Ovary (tissue), 7 donors: ENCODE measurements at regions not wholly inside any gene's neighbourhood (a gene's known extent, or its start where the extent isn't known, plus 50 kb on each side); places are given as distances from the start of the nearest gene placed in this dataset.

Experiments used
- DNase-seq, 5 donors: peaks; one replicate each; pipeline ENCODE4 v3.0.0-alpha.2; 2019 to 2020
- H3K27ac ChIP-seq, 2 donors: fragments of 200-600 bp; one replicate each; pipeline versions ENCODE4 v1.5.1 to v1.8.0; 2019 to 2022
- H3K27me3 ChIP-seq: fragments of 200-600 bp; one replicate; pipeline ENCODE4 v1.8.0; 2022
- H3K36me3 ChIP-seq: fragments of 200-600 bp; sonication (generic); one replicate; pipeline ENCODE4 v1.5.1; 2019
- H3K4me1 ChIP-seq: one replicate; pipeline ENCODE4 v1.8.1; 2013; ENCODE audit warnings: mild to moderate bottlenecking, moderate library complexity; ENCODE audit not compliant: insufficient read depth
- H3K4me3 ChIP-seq: fragments of 200-600 bp; sonication (generic); one replicate; pipeline ENCODE4 v1.5.1; 2017
- H3K9me3 ChIP-seq, 2 donors: fragments of 200-600 bp in 1 of 2; sonication (generic) in 1 of 2; one replicate each; pipeline versions ENCODE4 v1.5.1 to v1.8.1; 2013 to 2019; ENCODE audit warnings: mild to moderate bottlenecking in 1 of 2, moderate library complexity in 1 of 2
- CTCF ChIP-seq, 3 donors: fragments of 450-650 bp in 2 of 3; fragments of 200-600 bp in 1 of 3; IDR thresholded peaks; one replicate each; pipeline versions ENCODE4 v1.5.1 to v1.8.0; 2016 to 2022; ENCODE audit warnings: antibody characterized with exemption in 3 of 3, mild to moderate bottlenecking in 1 of 3
- EP300 ChIP-seq: sonication (generic); formaldehyde crosslinking; IDR thresholded peaks from one replicate; pipeline ENCODE4 v1.6.1; 2017; ENCODE audit warnings: antibody characterized with exemption
- POLR2A ChIP-seq: fragments of 450-650 bp; IDR thresholded peaks from one replicate; pipeline ENCODE4 v1.6.1; 2017; ENCODE audit warnings: antibody characterized with exemption, mild to moderate bottlenecking, moderate library complexity
- WGBS, 3 donors: extraction: QIAGEN DNeasy Blood & Tissue Kit in 1 of 3; methylation state at CpG; one replicate each; pipeline versions ENCODE4 v1.1.5 to v1.1.7; 2013 to 2017; 5-methylcytosine and 5-hydroxymethylcytosine counted together
- intact Hi-C, 4 donors: fragments of 100-400 bp; cut with DNase I; formaldehyde crosslinking; loops; one replicate each; pipeline versions ENCODE4 v1.11.0 to v1.15.1; 2022 to 2023
- donor health status: DM: no; HTN: no; CAD: no; lungs with moderate emphysema.
- donor health status: DM: no; HTN: no; CAD: no.
- donor health status: Bipolar disorder and iron deficiency.
- donor health status: DM: no; HTN: no; CAD: no.
- donor health status: DM: yes; HTN: yes; CAD: no.

GRCh38 chr2:88866756-88867155, 175.3 kb downstream of the RPIA start:
- Histone ChIP-seq H3K27ac (no peak overlapping the region), H3K4me1 (no peaks in the 10 kb centered on the region), H3K4me3 (no peak overlapping the region), H3K27me3 (no peaks in the 10 kb centered on the region), H3K9me3 (no peaks in the 10 kb centered on the region), H3K36me3 (no peaks in the 10 kb centered on the region)
- intact Hi-C loops: no loop called here
- no peak for DNase-seq
- 27 to 37% (median 36%) methylated on average over 11 of the region's 11 CpGs for WGBS, 3 donors
- TF ChIP-seq EP300 (no peak), CTCF (IDR thresholded peaks at IDR 0.05) (no peak), POLR2A (no peak)

- intact Hi-C loops: no loop called here
- H3K36me3 ChIP-seq: no peaks in the 10 kb centered on the region
- H3K9me3 ChIP-seq: no peaks in the 10 kb centered on the region
- DNase-seq: no peak
- TF ChIP-seq POLR2A (no peak), CTCF (IDR thresholded peaks at IDR 0.05) (no peak), EP300 (no peak)
- H3K27me3 ChIP-seq: no peaks in the 10 kb centered on the region
- H3K27ac ChIP-seq: no peak overlapping the region
- no peaks in the 10 kb centered on the region for H3K4me1 ChIP-seq
- H3K4me3 ChIP-seq: no peak overlapping the region
- WGBS, 3 donors: 84 to 88% (median 85%) methylated on average over 1 of the region's 1 CpG
These were observed 177.4 kb downstream of the RPIA start for GRCh38 chr2:88868861-88869260.

- intact Hi-C loops: no loop called here
- TF ChIP-seq CTCF (IDR thresholded peaks at IDR 0.05): no peak
- TF ChIP-seq EP300: no peak
- no peak for TF ChIP-seq POLR2A
- no peak overlapping the region for H3K4me3 ChIP-seq
- H3K27ac ChIP-seq: no peak overlapping the region
- no peaks in the 10 kb centered on the region for H3K4me1 ChIP-seq
- no peaks in the 10 kb centered on the region for H3K36me3 ChIP-seq
- H3K9me3 ChIP-seq: no peaks in the 10 kb centered on the region
- no peak for DNase-seq
- no peaks in the 10 kb centered on the region for H3K27me3 ChIP-seq
- 58 to 77% (median 61%) methylated on average over 2 of the region's 2 CpGs for WGBS, 3 donors
These were observed 178.9 kb downstream of the RPIA start for GRCh38 chr2:88870267-88870839.

- H3K9me3 ChIP-seq: no peaks in the 10 kb centered on the region
- no peaks in the 10 kb centered on the region for H3K27me3 ChIP-seq
- no peak for TF ChIP-seq EP300
- TF ChIP-seq POLR2A: no peak
- TF ChIP-seq CTCF (IDR thresholded peaks at IDR 0.05): no peak
- no peaks in the 10 kb centered on the region for H3K36me3 ChIP-seq
- 64 to 76% (median 66%) methylated on average over 5 of the region's 5 CpGs for WGBS, 3 donors
- intact Hi-C loops: no loop called here
- no peak for DNase-seq
- no peaks in the 10 kb centered on the region for H3K4me1 ChIP-seq
- no peak overlapping the region for H3K27ac ChIP-seq
- H3K4me3 ChIP-seq: no peak overlapping the region
These were observed 179.9 kb downstream of the RPIA start for GRCh38 chr2:88871336-88871735.
